ENCODE measurements at regions not wholly inside any gene's neighbourhood (a gene's known extent, or its start where the extent isn't known, plus 50 kb on each side); places are given as distances from the start of the nearest gene placed in this dataset.

DNA sequence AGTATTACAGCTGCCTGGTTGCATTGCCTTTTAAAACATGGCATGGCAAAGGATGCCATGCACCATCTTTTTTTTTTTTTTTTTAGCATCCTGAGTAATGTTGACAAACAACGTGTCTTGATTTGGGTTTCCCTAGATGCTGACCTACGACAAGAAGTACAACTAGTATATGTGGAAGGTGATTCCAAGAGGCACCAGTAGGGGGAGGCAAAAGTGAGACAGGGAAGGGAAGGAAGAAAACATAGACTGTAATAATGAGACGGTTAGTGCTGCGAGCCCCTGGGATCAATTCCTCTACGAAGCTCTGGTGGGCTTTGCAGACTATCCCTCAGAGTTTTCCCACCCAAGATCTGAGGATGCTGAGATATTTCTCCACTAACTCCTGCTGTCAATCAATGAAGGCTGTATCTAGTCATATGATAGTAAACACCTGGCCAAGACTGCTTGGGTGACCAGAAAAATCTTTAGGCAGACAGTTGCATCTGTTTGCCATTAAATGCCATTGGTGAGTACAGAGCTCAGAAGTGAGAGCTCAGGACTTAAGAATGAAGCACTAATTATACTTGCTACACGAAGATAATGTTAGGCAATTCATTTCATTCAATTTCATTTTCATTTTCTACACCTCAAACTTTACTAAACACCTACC is 458.6 kb upstream of the GOT2 start:
- intact Hi-C loops (cut with micrococcal nuclease; ENCODE audit: unreplicated experiment) (loop anchor here (1.0 kb wide), 1 partner anchor 57 kb away; no protein-coding TSS in a partner anchor), in situ Hi-C loops (cut with HindIII; ENCODE audit: extremely low pct_ligation_motif_present, low pct_unique_long_range_greater_than_20kb) (no loop called here)
- TF ChIP-seq, protein P1, sequence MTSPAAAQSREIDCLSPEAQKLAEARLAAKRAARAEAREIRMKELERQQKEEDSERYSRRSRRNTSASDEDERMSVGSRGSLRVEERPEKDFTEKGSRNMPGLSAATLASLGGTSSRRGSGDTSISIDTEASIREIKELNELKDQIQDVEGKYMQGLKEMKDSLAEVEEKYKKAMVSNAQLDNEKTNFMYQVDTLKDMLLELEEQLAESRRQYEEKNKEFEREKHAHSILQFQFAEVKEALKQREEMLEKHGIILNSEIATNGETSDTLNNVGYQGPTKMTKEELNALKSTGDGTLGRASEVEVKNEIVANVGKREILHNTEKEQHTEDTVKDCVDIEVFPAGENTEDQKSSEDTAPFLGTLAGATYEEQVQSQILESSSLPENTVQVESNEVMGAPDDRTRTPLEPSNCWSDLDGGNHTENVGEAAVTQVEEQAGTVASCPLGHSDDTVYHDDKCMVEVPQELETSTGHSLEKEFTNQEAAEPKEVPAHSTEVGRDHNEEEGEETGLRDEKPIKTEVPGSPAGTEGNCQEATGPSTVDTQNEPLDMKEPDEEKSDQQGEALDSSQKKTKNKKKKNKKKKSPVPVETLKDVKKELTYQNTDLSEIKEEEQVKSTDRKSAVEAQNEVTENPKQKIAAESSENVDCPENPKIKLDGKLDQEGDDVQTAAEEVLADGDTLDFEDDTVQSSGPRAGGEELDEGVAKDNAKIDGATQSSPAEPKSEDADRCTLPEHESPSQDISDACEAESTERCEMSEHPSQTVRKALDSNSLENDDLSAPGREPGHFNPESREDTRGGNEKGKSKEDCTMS (CRISPR knock-in tag; conservative IDR thresholded peaks at IDR 0.05), result no peak
- TF ChIP-seq NFKB2 (CRISPR knock-in tag; IDR thresholded peaks at IDR 0.05; ENCODE audit: borderline replicate concordance) (no peak), ZNF572 (CRISPR knock-in tag; IDR thresholded peaks at IDR 0.05) (no peak), STAG1 (CRISPR knock-in tag; IDR thresholded peaks at IDR 0.05) (peak; percentile 60), ZNF44 (CRISPR knock-in tag; IDR thresholded peaks at IDR 0.05) (no peak), RFXANK (CRISPR knock-in tag; IDR thresholded peaks at IDR 0.05) (no peak), HDAC1 (CRISPR knock-in tag; IDR thresholded peaks at IDR 0.05) (no peak)
- TF ChIP-seq, protein P2, sequence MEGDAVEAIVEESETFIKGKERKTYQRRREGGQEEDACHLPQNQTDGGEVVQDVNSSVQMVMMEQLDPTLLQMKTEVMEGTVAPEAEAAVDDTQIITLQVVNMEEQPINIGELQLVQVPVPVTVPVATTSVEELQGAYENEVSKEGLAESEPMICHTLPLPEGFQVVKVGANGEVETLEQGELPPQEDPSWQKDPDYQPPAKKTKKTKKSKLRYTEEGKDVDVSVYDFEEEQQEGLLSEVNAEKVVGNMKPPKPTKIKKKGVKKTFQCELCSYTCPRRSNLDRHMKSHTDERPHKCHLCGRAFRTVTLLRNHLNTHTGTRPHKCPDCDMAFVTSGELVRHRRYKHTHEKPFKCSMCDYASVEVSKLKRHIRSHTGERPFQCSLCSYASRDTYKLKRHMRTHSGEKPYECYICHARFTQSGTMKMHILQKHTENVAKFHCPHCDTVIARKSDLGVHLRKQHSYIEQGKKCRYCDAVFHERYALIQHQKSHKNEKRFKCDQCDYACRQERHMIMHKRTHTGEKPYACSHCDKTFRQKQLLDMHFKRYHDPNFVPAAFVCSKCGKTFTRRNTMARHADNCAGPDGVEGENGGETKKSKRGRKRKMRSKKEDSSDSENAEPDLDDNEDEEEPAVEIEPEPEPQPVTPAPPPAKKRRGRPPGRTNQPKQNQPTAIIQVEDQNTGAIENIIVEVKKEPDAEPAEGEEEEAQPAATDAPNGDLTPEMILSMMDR (CRISPR knock-in tag; IDR thresholded peaks at IDR 0.05), result peak; percentile 66
- TF ChIP-seq, protein P3, sequence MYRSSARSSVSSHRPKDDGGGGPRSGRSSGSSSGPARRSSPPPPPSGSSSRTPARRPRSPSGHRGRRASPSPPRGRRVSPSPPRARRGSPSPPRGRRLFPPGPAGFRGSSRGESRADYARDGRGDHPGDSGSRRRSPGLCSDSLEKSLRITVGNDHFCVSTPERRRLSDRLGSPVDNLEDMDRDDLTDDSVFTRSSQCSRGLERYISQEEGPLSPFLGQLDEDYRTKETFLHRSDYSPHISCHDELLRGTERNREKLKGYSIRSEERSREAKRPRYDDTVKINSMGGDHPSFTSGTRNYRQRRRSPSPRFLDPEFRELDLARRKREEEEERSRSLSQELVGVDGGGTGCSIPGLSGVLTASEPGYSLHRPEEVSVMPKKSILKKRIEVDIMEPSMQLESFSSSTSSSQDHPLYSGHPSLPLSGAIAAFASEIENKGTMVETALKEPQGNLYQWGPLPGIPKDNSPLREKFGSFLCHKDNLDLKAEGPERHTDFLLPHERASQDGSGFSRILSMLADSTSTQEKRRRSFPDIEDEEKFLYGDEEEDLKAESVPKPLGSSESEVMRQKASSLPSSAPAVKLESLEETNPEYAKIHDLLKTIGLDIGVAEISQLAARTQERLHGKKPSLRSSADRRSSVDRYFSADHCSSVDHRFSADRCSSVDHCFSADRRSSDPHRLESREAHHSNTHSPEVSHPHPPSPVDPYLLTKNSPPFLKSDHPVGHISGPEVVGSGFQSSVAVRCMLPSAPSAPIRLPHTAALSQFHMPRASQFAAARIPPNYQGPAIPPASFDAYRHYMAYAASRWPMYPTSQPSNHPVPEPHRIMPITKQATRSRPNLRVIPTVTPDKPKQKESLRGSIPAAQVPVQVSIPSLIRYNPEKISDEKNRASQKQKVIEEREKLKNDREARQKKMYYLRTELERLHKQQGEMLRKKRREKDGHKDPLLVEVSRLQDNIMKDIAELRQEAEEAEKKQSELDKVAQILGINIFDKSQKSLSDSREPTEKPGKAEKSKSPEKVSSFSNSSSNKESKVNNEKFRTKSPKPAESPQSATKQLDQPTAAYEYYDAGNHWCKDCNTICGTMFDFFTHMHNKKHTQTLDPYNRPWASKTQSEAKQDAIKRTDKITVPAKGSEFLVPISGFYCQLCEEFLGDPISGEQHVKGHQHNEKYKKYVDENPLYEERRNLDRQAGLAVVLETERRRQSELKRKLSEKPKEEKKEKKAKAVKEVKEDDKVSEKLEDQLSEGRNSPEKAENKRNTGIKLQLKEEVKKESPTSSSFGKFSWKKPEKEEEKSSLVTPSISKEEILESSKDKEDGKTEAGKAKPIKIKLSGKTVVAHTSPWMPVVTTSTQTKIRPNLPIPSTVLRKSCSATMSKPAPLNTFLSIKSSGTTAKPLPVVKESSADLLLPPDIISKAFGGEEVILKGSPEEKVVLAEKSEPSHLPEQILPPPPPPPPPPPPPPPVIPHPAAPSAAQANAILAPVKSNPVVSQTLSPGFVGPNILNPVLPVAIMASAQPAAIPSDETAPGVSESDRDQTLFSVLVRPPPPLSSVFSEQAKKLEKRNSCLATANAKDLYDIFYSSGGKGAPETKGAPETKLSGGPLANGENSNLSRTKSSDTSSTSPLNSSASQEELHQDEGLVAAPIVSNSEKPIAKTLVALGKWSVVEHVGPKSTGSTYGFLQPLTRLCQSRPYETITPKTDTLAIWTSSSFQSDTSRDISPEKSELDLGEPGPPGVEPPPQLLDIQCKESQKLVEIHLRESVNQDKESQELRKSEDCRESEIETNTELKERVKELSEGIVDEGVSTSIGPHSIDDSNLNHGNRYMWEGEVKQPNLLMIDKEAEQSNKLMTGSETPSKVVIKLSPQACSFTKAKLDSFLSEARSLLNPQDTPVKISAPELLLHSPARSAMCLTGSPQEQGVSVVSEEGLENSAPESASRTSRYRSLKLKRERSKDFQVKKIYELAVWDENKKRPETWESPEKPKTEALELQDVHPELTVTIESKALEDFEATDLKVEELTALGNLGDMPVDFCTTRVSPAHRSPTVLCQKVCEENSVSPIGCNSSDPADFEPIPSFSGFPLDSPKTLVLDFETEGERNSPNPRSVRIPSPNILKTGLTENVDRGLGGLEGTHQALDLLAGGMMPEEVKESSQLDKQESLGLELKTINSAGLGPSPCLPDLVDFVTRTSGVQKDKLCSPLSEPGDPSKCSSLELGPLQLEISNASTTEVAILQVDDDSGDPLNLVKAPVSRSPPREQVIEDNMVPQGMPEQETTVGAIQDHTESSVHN (CRISPR knock-in tag; IDR thresholded peaks at IDR 0.05), result no peak
- Histone ChIP-seq H2AFZ (ENCODE audit: low read length) (no peak overlapping the region), H3K4me2 (ENCODE audit: low read depth, low read length) (no peak overlapping the region), H3K9ac (ENCODE audit: insufficient read depth, low read depth, low read length) (no peak overlapping the region), H3K79me2 (ENCODE audit: insufficient read depth, low read length) (no peaks in the 10 kb centered on the region), H3K27me3 (ENCODE audit: control insufficient read depth in 1 of 2, insufficient read depth in 2 of 2, low read length in 2 of 2) (no peaks in the 10 kb centered on the region), H3K4me3 (replicated peaks in 1 of 3; ENCODE audit: insufficient read depth in 1 of 3, low read depth in 2 of 3, low read length in 3 of 3) (no peak overlapping the region), H4K20me1 (ENCODE audit: insufficient read depth, low read length) (no peaks in the 10 kb centered on the region), H3K4me1 (ENCODE audit: insufficient read depth, low read length) (no peaks in the 10 kb centered on the region), H3K9me3 (ENCODE audit: low read length) (no peaks in the 10 kb centered on the region), H3K27ac (ENCODE audit: extremely low read length, insufficient read depth, low read length) (no peak overlapping the region), H3K36me3 (replicated peaks in 1 of 2; ENCODE audit: control insufficient read depth in 1 of 2, insufficient read depth in 2 of 2, low read length in 2 of 2) (no peaks in the 10 kb centered on the region)
- no TSS peak for BruUV-seq (replicated peaks)
- 5% methylated on average over 6 of the region's 6 CpGs for WGBS (ENCODE audit: low lambda C conversion rate)
- DNase-seq (ENCODE audit: low spot score), result peak; percentile 42
- ChIA-PET POLR2A (no interaction called here), CTCF (ENCODE audit: low intra/inter-chr PET ratio, low total read pairs) (no interaction called here)
- peak; percentile 89 for ATAC-seq
- FAIRE-seq, result peak; percentile 44

Measured in HepG2 (cell line).